WTC11 (cell line): ENCODE measurements at regions not wholly inside any gene's neighbourhood (a gene's known extent, or its start where the extent isn't known, plus 50 kb on each side); places are given as distances from the start of the nearest gene placed in this dataset.
A peak's percentile ranks its signal among the peaks of the same experiment; 100 is the strongest.

Experiments used
- ATAC-seq: fragments of 200-7000 bp; cut with Tn5 transposase; 2 replicates; pipeline ENCODE4 v1.10.0; 2021; ENCODE audit warnings: mild to moderate bottlenecking, moderate library complexity
- CTCF ChIA-PET: fragments of 300-600 bp; sonication (Branson Sonifier 250); formaldehyde crosslinking; loops from one replicate; lab custom pipeline; 2021; ENCODE audit warnings: antibody characterized with exemption; lab: Charles Lee
- POLR2A ChIA-PET: fragments of 350-600 bp; sonication (Branson Sonifier 250); formaldehyde crosslinking; loops from one replicate; lab custom pipeline; 2021; ENCODE audit warnings: antibody characterized with exemption; lab: Charles Lee
- DNase-seq: peaks from one replicate; pipeline ENCODE4 v3.0.0; 2021; ENCODE audit warnings: low spot score
- H3K27ac Mint-ChIP-seq: 2 replicates; pipeline ENCODE4 v1.8.0; 2021; ENCODE audit warnings: mixed read lengths
- H3K27me3 Mint-ChIP-seq: 2 replicates; pipeline ENCODE4 v1.8.0; 2021; ENCODE audit warnings: low read depth, mild to moderate bottlenecking, moderate library complexity, mixed read lengths
- H3K36me3 Mint-ChIP-seq: 2 replicates; pipeline ENCODE4 v1.8.0; 2021; ENCODE audit warnings: mixed read lengths
- H3K4me1 Mint-ChIP-seq: 2 replicates; pipeline ENCODE4 v1.8.0; 2022; ENCODE audit warnings: mixed read lengths
- H3K4me3 Mint-ChIP-seq: 2 replicates; pipeline ENCODE4 v1.8.0; 2021; ENCODE audit warnings: mild to moderate bottlenecking, moderate library complexity, mixed read lengths
- H3K9me3 Mint-ChIP-seq: 2 replicates; pipeline ENCODE4 v1.8.0; 2021; ENCODE audit warnings: mixed read lengths
- ARID4B ChIP-seq: sonication (generic); formaldehyde crosslinking; IDR thresholded peaks from 2 replicates; pipeline ENCODE4 v1.8.0; 2023; ENCODE audit warnings: missing genetic modification reagents, mild to moderate bottlenecking, borderline replicate concordance
- CBFB ChIP-seq: sonication (generic); formaldehyde crosslinking; IDR thresholded peaks from 2 replicates; pipeline ENCODE4 v1.8.1; 2022; ENCODE audit warnings: mild to moderate bottlenecking, low read depth, missing genetic modification reagents
- CREB1 ChIP-seq: sonication (generic); formaldehyde crosslinking; IDR thresholded peaks from 2 replicates; pipeline ENCODE4 v1.8.0; 2023; ENCODE audit warnings: mild to moderate bottlenecking, missing genetic modification reagents
- ERG ChIP-seq: fragments of 250-450 bp; sonication (Bioruptor Pico); IDR thresholded peaks from 2 replicates; pipeline ENCODE4 v1.8.0; 2021; ENCODE audit warnings: mild to moderate bottlenecking
- ESRRA ChIP-seq: sonication (generic); formaldehyde crosslinking; IDR thresholded peaks from 2 replicates; pipeline ENCODE4 v1.8.1; 2022; ENCODE audit warnings: mild to moderate bottlenecking, missing genetic modification reagents, borderline replicate concordance
- JUN ChIP-seq: sonication (generic); formaldehyde crosslinking; IDR thresholded peaks from 2 replicates; pipeline ENCODE4 v1.8.0; 2023; ENCODE audit warnings: mild to moderate bottlenecking, missing genetic modification reagents
- KAT7 ChIP-seq: sonication (generic); formaldehyde crosslinking; IDR thresholded peaks from 2 replicates; pipeline ENCODE4 v1.8.1; 2023; ENCODE audit warnings: missing genetic modification reagents, mild to moderate bottlenecking, borderline replicate concordance
- MXD4 ChIP-seq: fragments of 250-450 bp; sonication (Bioruptor Pico); IDR thresholded peaks from 2 replicates; pipeline ENCODE4 v1.8.0; 2021; ENCODE audit warnings: mild to moderate bottlenecking, moderate library complexity, borderline replicate concordance
- PRDM15 ChIP-seq: sonication (generic); formaldehyde crosslinking; IDR thresholded peaks from 2 replicates; pipeline ENCODE4 v1.8.0; 2022; ENCODE audit warnings: missing genetic modification reagents
- PRRX2 ChIP-seq: fragments of 250-450 bp; sonication (Bioruptor Pico); IDR thresholded peaks from 2 replicates; pipeline ENCODE4 v1.8.0; 2021; ENCODE audit warnings: mild to moderate bottlenecking
- SMAD3 ChIP-seq: sonication (generic); formaldehyde crosslinking; IDR thresholded peaks from 2 replicates; pipeline ENCODE4 v1.8.0; 2022; ENCODE audit warnings: missing genetic modification reagents, mild to moderate bottlenecking, borderline replicate concordance
- STAT6 ChIP-seq: sonication (generic); formaldehyde crosslinking; conservative IDR thresholded peaks from 2 replicates; pipeline ENCODE4 v1.8.1; 2023; ENCODE audit warnings: mild to moderate bottlenecking, low read depth, missing genetic modification reagents, moderate library complexity
- TCF7 ChIP-seq: sonication (generic); formaldehyde crosslinking; IDR thresholded peaks from 2 replicates; pipeline ENCODE4 v1.8.0; 2022; ENCODE audit warnings: mild to moderate bottlenecking, low read depth, missing genetic modification reagents, moderate library complexity
- ZNF263 ChIP-seq: sonication (generic); formaldehyde crosslinking; IDR thresholded peaks from 2 replicates; pipeline ENCODE4 v1.8.1; 2022; ENCODE audit warnings: low read depth, mild to moderate bottlenecking, moderate library complexity, missing genetic modification reagents
- ZNF281 ChIP-seq: sonication (generic); formaldehyde crosslinking; IDR thresholded peaks from 2 replicates; pipeline ENCODE4 v1.8.0; 2023; ENCODE audit warnings: mild to moderate bottlenecking, missing genetic modification reagents
- ZNF396 ChIP-seq: fragments of 250-450 bp; sonication (Bioruptor Pico); IDR thresholded peaks from 2 replicates; pipeline ENCODE4 v1.8.0; 2021; ENCODE audit warnings: mild to moderate bottlenecking, moderate library complexity, borderline replicate concordance
- ZNF423 ChIP-seq: fragments of 250-450 bp; sonication (Bioruptor Pico); IDR thresholded peaks from 2 replicates; pipeline ENCODE4 v2.1.2; 2022; ENCODE audit warnings: mild to moderate bottlenecking, moderate library complexity
- ZNF425 ChIP-seq: fragments of 250-450 bp; sonication (Bioruptor Pico); conservative IDR thresholded peaks from 2 replicates; pipeline ENCODE4 v1.9.0; 2021; ENCODE audit warnings: mild to moderate bottlenecking
- ZSCAN18 ChIP-seq: fragments of 250-450 bp; sonication (Bioruptor Pico); IDR thresholded peaks from 2 replicates; pipeline ENCODE4 v2.1.2; 2022; ENCODE audit warnings: mild to moderate bottlenecking, moderate library complexity

- Mint-ChIP-seq H3K4me1 (peaks cover 24% of the 10 kb centered on the region), H3K27ac (peak overlapping the region; percentile 5; the same call in 1 of the 2 replicates), H3K9me3 (peaks cover 17% of the 10 kb centered on the region), H3K4me3 (no peak overlapping the region), H3K36me3 (peaks cover 11% of the 10 kb centered on the region), H3K27me3 (no peaks in the 10 kb centered on the region; the same call in 1 of the 2 replicates)
- DNase-seq, result no peak
- peak; percentile 88 for ATAC-seq
- CTCF ChIA-PET, result no interaction called here
- POLR2A ChIA-PET, result no interaction called here
- TF ChIP-seq ZNF263, result no peak
- TF ChIP-seq PRDM15, result no peak
- TF ChIP-seq STAT6, result no peak
- no peak for TF ChIP-seq PRRX2 (CRISPR knock-in tag)
- no peak for TF ChIP-seq ZNF396 (CRISPR knock-in tag)
- no peak for TF ChIP-seq MXD4 (CRISPR knock-in tag)
- TF ChIP-seq SMAD3, result no peak
- TF ChIP-seq CBFB (CRISPR knock-in tag), result no peak
- no peak for TF ChIP-seq ZNF425 (CRISPR knock-in tag)
- no peak for TF ChIP-seq CREB1 (CRISPR knock-in tag)
- TF ChIP-seq ARID4B (CRISPR knock-in tag), result no peak
- no peak for TF ChIP-seq ZNF423 (CRISPR knock-in tag)
- TF ChIP-seq TCF7 (CRISPR knock-in tag), result no peak
- no peak for TF ChIP-seq ERG (CRISPR knock-in tag)
- no peak for TF ChIP-seq ESRRA (CRISPR knock-in tag)
- TF ChIP-seq ZSCAN18 (CRISPR knock-in tag), result no peak
- no peak for TF ChIP-seq JUN (CRISPR knock-in tag)
- TF ChIP-seq ZNF281, result no peak
- TF ChIP-seq KAT7 (CRISPR knock-in tag), result no peak
Measured at GRCh38 chr4:58566260-58566659, 1456.1 kb upstream of the IGFBP7 start.
